Smooth muscle cell (in vitro differentiated cells): ENCODE measurements at regions not wholly inside any gene's neighbourhood (a gene's known extent, or its start where the extent isn't known, plus 50 kb on each side); places are given as distances from the start of the nearest gene placed in this dataset.

ENCODE experiments used
- DNase-seq: peaks from one replicate; lab custom pipeline; 2025; ENCODE audit not compliant: unreplicated experiment; lab: John Stamatoyannopoulos, UW
- H2AFZ ChIP-seq: fragments of 200-600 bp; sonication (generic); 2 replicates; pipeline ENCODE4 v1.6.0; 2016; ENCODE audit warnings: antibody characterized with exemption, low read depth, mild to moderate bottlenecking
- H3F3A ChIP-seq: fragments of 200-600 bp; sonication (generic); 2 replicates; pipeline ENCODE4 v1.6.0; 2017; ENCODE audit warnings: antibody characterized with exemption, low read depth
- H3K27ac ChIP-seq: fragments of 200-600 bp; sonication (generic); 2 replicates; pipeline ENCODE4 v1.5.1; 2016; ENCODE audit warnings: low read depth, mild to moderate bottlenecking
- H3K27me3 ChIP-seq: fragments of 200-600 bp; sonication (generic); 2 replicates; pipeline ENCODE4 v1.6.1; 2016; ENCODE audit warnings: low read depth, mild to moderate bottlenecking
- H3K36me3 ChIP-seq: fragments of 200-600 bp; sonication (generic); 2 replicates; pipeline ENCODE4 v1.5.1; 2016; ENCODE audit warnings: low read depth
- H3K4me1 ChIP-seq: fragments of 200-600 bp; sonication (generic); 2 replicates; pipeline ENCODE4 v1.5.1; 2016; ENCODE audit warnings: low read depth
- H3K4me2 ChIP-seq: fragments of 200-600 bp; sonication (generic); 2 replicates; pipeline ENCODE4 v1.6.0; 2016; ENCODE audit warnings: mild to moderate bottlenecking
- H3K4me3 ChIP-seq: fragments of 200-600 bp; sonication (generic); 2 replicates; pipeline ENCODE4 v1.5.1; 2016; ENCODE audit warnings: mild to moderate bottlenecking
- H3K79me2 ChIP-seq: fragments of 200-600 bp; sonication (generic); 2 replicates; pipeline ENCODE4 v1.6.0; 2016; ENCODE audit warnings: low read depth, mild to moderate bottlenecking
- H3K9ac ChIP-seq: fragments of 200-600 bp; sonication (generic); 2 replicates; pipeline ENCODE4 v1.6.0; 2016; ENCODE audit warnings: low read depth
- H3K9me3 ChIP-seq: fragments of 200-600 bp; sonication (generic); replicated peaks from 2 replicates; pipeline ENCODE4 v1.5.1; 2016; ENCODE audit warnings: low read depth
- H4K20me1 ChIP-seq: fragments of 200-600 bp; sonication (generic); 2 replicates; pipeline ENCODE4 v1.6.0; 2016; ENCODE audit warnings: low read depth
- WGBS: methylation state at CpG from one replicate; pipeline ENCODE4 v1.1.7; 2016; ENCODE audit warnings: low lambda C conversion rate; 5-methylcytosine and 5-hydroxymethylcytosine counted together
- TF ChIP-seq, protein P1 (sequence below): fragments of 200-600 bp; sonication (generic); IDR thresholded peaks from 2 replicates; pipeline ENCODE4 v1.5.1; 2017; ENCODE audit warnings: borderline replicate concordance, mild to moderate bottlenecking, antibody characterized with exemption; ENCODE audit not compliant: insufficient read depth, poor library complexity, severe bottlenecking

DNA sequence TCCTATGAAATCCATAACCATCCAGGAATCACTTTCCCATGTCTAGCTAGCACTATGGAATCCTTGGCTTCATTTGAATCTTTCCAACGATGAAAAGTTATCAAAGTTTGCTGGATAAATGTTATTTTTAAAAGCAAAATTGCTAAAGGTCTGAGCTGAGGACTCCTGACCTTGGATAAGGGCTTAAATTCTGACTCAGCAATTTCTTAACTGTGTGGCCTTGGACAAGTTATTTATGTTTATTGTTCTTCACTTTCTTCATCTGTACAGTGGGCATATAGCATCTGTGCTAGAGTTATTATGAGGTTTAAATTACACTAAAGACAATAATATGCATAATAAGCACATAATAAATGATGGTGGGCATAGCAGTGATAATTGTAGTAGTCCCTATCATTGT, 227.5 kb downstream of the KCNS3 start:
- H3K27me3 ChIP-seq = peaks cover 16% of the 10 kb centered on the region
- no peak for DNase-seq
- H4K20me1 ChIP-seq = no peaks in the 10 kb centered on the region
- H3F3A ChIP-seq = no peaks in the 10 kb centered on the region
- H3K27ac ChIP-seq = no peak overlapping the region
- H3K4me1 ChIP-seq = no peaks in the 10 kb centered on the region
- no peak overlapping the region for H3K4me3 ChIP-seq
- no peak overlapping the region for H2AFZ ChIP-seq
- no peaks in the 10 kb centered on the region for H3K79me2 ChIP-seq
- no peak overlapping the region for H3K4me2 ChIP-seq
- H3K9ac ChIP-seq = no peak overlapping the region
- WGBS = 93% methylated on average over 1 of the region's 1 CpG
- H3K36me3 ChIP-seq = no peaks in the 10 kb centered on the region
- H3K9me3 ChIP-seq = no peaks in the 10 kb centered on the region
- TF ChIP-seq, protein P1, sequence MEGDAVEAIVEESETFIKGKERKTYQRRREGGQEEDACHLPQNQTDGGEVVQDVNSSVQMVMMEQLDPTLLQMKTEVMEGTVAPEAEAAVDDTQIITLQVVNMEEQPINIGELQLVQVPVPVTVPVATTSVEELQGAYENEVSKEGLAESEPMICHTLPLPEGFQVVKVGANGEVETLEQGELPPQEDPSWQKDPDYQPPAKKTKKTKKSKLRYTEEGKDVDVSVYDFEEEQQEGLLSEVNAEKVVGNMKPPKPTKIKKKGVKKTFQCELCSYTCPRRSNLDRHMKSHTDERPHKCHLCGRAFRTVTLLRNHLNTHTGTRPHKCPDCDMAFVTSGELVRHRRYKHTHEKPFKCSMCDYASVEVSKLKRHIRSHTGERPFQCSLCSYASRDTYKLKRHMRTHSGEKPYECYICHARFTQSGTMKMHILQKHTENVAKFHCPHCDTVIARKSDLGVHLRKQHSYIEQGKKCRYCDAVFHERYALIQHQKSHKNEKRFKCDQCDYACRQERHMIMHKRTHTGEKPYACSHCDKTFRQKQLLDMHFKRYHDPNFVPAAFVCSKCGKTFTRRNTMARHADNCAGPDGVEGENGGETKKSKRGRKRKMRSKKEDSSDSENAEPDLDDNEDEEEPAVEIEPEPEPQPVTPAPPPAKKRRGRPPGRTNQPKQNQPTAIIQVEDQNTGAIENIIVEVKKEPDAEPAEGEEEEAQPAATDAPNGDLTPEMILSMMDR = no peak

DNA sequence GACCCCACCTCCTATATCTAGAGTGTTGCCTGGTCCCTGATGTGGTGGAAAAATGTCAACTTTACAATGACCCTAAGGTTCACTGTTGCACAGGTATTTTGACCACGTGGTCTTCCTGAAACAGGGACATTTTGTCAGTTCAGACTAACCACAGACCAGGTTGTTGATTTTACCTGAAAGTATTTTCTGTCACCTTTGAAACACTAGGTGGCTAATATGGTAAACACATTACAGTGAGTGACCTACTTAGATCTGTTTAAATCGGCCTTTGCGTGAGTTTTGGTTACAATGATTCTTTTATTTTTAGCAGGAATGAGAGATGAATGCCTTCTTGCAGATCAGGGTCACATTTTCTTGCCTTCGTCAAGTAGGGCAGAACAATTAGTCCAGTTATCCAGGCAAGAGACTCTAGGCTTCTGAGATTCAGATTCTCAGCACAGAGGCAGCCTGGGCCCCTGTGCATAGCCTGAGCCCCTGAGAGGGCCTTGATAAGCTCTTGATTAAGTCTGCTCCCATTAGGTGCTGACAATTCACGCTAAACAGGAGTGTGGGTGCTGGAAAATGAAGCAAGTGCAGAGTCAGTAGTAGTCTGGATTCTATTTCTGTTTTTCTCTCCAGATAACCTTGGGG, 226.2 kb downstream of the KCNS3 start:
- WGBS = 74% methylated on average over 5 of the region's 5 CpGs
- no peak overlapping the region for H3K4me2 ChIP-seq
- H3K4me3 ChIP-seq = no peak overlapping the region
- H3K9me3 ChIP-seq = no peaks in the 10 kb centered on the region
- no peaks in the 10 kb centered on the region for H3K4me1 ChIP-seq
- no peak overlapping the region for H3K9ac ChIP-seq
- H3K27me3 ChIP-seq = peaks cover 23% of the 10 kb centered on the region
- H3F3A ChIP-seq = no peaks in the 10 kb centered on the region
- H3K79me2 ChIP-seq = no peaks in the 10 kb centered on the region
- no peak overlapping the region for H2AFZ ChIP-seq
- no peak for DNase-seq
- no peaks in the 10 kb centered on the region for H4K20me1 ChIP-seq
- H3K27ac ChIP-seq = no peak overlapping the region
- TF ChIP-seq, protein P1 = no peak
- H3K36me3 ChIP-seq = no peaks in the 10 kb centered on the region

DNA sequence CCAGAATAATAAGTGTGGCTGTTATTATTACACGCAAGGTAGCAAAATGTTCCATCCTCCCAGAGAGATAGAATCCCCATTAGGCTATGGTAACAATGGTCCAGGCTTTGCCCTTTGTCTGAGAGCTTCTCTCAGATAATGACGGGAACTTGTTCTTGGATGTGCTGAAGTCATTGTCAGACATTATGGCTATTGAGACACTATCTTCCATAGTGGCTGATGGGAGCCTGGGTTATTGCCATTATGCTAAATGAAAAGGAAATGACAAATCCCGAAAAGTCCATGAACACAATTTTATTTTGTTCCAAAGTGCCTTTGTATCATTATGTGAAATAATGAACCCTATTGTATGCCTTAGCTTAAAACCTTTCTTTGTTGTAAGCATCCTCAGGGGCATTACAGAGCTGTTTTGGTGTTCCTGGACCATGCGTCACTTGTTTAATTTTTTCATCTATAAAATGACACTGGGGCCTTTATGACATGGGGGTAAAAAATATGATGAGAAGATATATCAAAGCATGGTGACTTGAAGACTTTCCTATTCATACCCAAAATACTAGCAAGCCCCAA, 218.5 kb downstream of the KCNS3 start:
- no peaks in the 10 kb centered on the region for H4K20me1 ChIP-seq
- TF ChIP-seq, protein P1 = no peak
- no peak for DNase-seq
- H3K4me2 ChIP-seq = no peak overlapping the region
- WGBS = 97% methylated on average over 4 of the region's 4 CpGs
- no peak overlapping the region for H3K27ac ChIP-seq
- no peaks in the 10 kb centered on the region for H3K4me1 ChIP-seq
- H3K4me3 ChIP-seq = no peak overlapping the region
- H3K27me3 ChIP-seq = peaks cover 49% of the 10 kb centered on the region
- H3K9me3 ChIP-seq = no peaks in the 10 kb centered on the region
- H2AFZ ChIP-seq = no peak overlapping the region
- H3K36me3 ChIP-seq = no peaks in the 10 kb centered on the region
- no peaks in the 10 kb centered on the region for H3F3A ChIP-seq
- H3K9ac ChIP-seq = no peak overlapping the region
- no peaks in the 10 kb centered on the region for H3K79me2 ChIP-seq

DNA sequence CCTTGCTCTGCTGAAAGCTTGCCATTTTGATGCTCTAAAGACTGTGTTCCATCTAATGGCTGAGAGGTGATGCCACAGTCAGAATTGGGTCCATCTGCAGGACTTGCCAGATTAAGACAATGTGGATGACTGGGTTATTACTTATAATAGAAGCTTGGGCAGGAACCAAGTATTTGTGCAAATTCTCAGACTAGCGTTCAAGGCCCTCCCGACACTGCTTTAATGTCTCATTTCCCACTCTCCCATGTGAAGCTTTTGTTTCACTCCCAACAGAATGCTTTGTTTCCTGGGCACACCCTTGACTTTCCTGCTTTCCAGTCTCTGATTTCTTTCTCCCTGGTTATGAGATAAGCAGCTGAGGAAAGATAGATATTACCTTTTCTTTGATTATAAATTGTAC, 215.8 kb downstream of the KCNS3 start:
- H3K36me3 ChIP-seq = no peaks in the 10 kb centered on the region
- H3K4me3 ChIP-seq = no peak overlapping the region
- no peaks in the 10 kb centered on the region for H3K4me1 ChIP-seq
- H3K79me2 ChIP-seq = no peaks in the 10 kb centered on the region
- peaks cover 31% of the 10 kb centered on the region for H3K27me3 ChIP-seq
- TF ChIP-seq, protein P1 = no peak
- H4K20me1 ChIP-seq = no peaks in the 10 kb centered on the region
- no peaks in the 10 kb centered on the region for H3F3A ChIP-seq
- no peak for DNase-seq
- H3K27ac ChIP-seq = no peak overlapping the region
- H3K9ac ChIP-seq = no peak overlapping the region
- 79% methylated on average over 2 of the region's 2 CpGs for WGBS
- no peaks in the 10 kb centered on the region for H3K9me3 ChIP-seq
- no peak overlapping the region for H2AFZ ChIP-seq
- H3K4me2 ChIP-seq = no peak overlapping the region
